HG03575 (cell line): ENCODE measurements at regions not wholly inside any gene's neighbourhood (a gene's known extent, or its start where the extent isn't known, plus 50 kb on each side); places are given as distances from the start of the nearest gene placed in this dataset.
"Not testable (repeated sequence)": the region's sequence is repeated elsewhere in the genome, so short reads cannot be mapped to it uniquely, and the experiment has no call there.

Experiments
- ATAC-seq: cut with Tn5 transposase; IDR thresholded peaks from one replicate; pipeline ENCODE4 v1.9.1; 2021; ENCODE audit not compliant: unreplicated experiment, insufficient number of reproducible peaks, low FRiP score; ENCODE audit errors: extremely low read depth

DNA sequence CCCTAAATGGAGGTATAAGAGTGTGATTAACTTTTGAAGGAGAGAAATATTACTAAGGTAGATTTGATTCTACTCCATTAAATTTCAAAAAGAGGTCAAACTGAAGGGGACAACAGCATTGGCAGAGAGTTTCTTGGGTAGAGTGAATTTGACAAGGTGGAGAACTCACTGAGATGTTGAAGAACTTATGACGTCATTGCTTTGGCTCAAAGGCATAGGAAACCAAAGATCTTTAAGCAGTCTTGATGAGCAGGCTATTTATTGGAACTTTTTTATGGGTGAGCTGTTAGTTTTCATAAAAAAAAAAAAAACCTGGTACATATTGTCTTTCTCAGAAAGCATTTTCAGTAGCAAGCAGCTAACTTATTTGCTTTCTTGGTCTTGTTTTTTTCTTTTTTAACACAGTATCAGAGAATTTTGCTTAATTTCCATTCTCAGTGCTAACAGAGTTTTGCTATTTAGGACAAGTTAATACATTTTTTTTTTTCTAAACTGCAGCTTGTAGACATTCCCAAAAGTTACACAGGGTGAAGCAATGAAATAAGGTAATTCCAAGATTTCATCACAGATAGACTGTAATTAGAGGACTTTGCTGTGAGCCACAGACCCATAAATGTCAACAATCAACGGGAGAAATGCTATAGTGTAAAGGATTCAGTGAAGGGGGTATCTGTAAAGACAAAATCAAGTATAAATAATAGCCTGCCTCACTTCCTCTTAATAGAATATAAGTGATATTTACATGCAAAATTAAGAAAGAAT lies 412.2 kb upstream of the KLHL1 start:
- no peak for ATAC-seq

DNA sequence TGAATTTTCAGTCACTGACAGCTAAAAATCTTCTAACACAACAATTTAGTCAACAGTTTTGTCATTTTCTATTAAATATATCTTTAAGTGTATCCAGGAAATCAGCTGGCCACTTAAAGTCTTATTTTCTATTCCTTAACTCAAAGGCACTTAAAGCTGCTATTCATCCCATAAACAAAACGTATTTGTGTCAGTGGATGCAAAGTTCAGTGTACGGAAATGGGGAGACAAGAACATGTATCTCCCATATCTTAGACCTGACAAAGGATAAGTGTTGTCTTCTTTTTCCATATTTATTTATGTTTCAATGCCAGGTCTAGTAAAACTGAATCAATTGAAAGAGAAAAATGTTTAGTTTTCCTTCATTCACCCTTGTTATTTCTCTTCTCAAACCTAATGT lies 409.8 kb upstream of the KLHL1 start:
- ATAC-seq = no peak

GRCh38 chr13:70516226-70516625 lies 408.0 kb upstream of the KLHL1 start:
- ATAC-seq = no peak

DNA sequence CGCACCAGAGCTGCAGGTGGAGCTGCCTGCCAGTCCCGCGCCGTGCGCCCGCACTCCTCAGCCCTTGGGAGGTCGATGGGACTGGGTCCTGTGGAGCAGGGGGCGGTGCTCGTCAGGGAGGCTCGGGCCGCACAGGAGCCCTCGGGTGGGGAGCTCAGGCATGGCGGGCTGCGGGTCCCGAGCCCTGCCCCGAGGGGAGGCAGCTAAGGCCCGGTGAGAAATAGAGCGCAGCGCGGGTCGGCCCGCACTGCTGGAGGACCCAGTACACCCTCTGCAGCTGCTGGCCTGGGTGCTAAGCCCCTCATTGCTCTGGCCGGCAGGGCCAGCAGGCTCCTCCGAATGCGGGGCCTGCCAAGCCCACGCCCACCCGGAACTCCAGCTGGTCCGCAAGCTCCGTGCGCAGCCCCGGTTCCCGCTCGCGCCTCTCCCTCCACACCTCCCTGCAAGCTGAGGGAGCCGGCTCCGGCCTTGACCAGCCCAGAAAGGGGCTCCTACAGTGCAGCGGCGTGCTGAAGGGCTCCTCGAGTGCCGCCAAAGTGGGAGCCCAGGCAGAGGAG lies 403.7 kb upstream of the KLHL1 start:
- ATAC-seq = not testable (repeated sequence)

- no peak for ATAC-seq
Observed at GRCh38 chr13:70505809-70506208, 397.6 kb upstream of the KLHL1 start.

- no peak for ATAC-seq
Observed at GRCh38 chr13:70502944-70503343, 394.7 kb upstream of the KLHL1 start.

- no peak for ATAC-seq
Observed at GRCh38 chr13:70490320-70490935, 382.2 kb upstream of the KLHL1 start.

GRCh38 chr13:70484931-70485330 lies 376.7 kb upstream of the KLHL1 start:
- ATAC-seq = no peak

- no peak for ATAC-seq
Observed at GRCh38 chr13:70483599-70484276, 375.5 kb upstream of the KLHL1 start.

- no peak for ATAC-seq
Observed at GRCh38 chr13:70473907-70474306, 365.7 kb upstream of the KLHL1 start.

DNA sequence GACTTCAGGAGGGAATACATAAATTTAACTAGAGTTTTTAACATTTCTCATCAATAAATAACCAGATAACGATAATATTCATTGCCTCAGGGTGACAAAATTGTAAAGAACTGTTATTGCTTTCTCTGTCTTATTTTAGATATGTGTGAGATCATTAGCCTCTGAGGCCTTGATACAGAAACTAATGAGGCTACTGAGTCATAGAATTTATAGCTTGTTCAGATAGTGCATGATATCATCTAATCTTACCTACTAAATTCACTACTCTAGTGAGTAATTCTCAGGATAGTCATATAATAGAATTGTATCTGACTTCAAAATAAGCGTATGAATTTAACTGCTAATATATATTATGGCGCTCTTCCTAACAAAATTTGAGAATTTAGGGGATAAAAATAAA lies 360.8 kb upstream of the KLHL1 start:
- no peak for ATAC-seq

- no peak for ATAC-seq
Observed at GRCh38 chr13:70457474-70457873, 349.2 kb upstream of the KLHL1 start.

DNA sequence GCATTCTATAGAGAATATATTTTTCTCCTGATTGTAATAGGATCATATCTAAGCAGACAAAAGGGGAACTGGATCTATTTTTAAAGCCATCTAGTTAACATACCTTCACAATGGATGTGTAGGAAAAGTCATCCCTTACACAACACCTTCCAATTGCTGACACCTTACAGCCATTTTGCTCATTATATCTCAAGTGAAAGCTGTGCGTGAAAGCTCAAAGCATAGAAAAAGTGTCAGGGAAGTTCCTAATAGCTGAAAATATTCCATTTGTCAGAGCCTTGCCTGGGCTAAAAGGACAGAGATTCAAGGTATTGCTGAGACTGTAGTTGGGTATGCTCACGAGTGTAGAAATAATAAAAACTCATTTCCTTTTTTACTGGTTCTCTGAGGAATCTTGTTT lies 340.6 kb upstream of the KLHL1 start:
- no peak for ATAC-seq

DNA sequence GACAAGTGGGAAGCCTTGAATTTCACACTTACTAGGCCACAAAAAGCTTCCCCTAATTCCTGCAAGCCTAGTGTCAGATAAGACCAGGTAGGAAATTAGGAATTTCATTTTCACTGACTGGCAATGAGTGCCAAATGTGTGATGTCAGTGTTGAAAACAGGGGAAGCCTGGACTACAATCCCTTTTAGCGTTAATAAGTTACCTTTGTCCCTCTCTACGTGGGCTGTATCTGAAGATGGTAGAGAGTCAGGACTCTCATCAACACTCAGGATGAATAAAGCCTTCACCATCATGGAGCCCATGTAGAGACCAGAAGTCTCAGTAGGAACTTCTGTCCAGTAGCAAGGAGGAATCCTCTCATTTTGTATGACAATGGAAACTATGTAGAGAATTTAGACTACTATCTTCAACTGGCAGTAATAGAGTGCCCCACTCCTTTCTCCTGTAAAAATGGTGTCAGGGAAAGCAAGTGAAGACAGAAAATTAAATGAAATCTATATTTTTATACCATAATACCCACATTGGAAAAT lies 324.1 kb upstream of the KLHL1 start:
- no peak for ATAC-seq

DNA sequence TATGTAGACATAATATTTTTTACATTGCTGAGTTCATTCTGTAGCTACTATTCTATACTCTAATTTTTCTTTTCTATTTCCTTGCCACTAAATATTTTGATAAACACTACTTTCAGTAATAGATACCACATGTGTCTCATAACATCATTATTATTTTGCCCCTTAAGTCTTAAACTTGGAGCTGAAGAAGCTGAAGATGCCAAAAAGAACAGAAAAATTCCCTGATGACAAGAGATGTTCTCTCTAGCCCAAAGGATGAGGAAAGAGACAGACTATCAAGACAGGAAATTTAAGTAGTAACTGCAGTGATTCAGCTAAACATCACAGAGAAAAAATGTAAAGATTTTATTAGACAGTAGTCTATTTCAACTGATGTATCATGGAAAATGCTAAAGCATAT lies 322.0 kb upstream of the KLHL1 start:
- ATAC-seq = no peak

- no peak for ATAC-seq
Observed at GRCh38 chr13:70424928-70425327, 316.7 kb upstream of the KLHL1 start.

- ATAC-seq = no peak
Observed at GRCh38 chr13:70424428-70424827, 316.2 kb upstream of the KLHL1 start.

GRCh38 chr13:70415136-70415535 lies 306.9 kb upstream of the KLHL1 start:
- ATAC-seq = no peak

GRCh38 chr13:70408865-70409264 lies 300.6 kb upstream of the KLHL1 start:
- ATAC-seq = no peak

DNA sequence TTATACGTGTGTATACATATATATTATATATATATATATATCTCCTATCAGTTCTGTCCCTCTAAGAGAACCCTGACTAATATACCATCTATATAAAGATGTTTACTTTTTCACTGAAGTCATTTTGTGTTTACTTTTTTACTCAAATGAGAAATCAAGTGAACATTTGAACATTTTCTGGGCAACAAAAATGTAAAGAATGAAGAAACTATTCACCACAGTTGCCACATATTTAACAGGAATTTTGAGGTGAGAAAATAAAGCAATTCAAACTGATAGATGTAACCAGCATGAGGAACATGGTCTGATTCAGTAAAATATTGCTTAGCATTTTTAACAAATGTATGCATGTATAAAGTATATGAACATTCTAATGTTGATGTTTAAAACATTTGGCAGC lies 299.2 kb upstream of the KLHL1 start:
- ATAC-seq = no peak
